GM21423 (cell line): ENCODE measurements at regions not wholly inside any gene's neighbourhood (a gene's known extent, or its start where the extent isn't known, plus 50 kb on each side); places are given as distances from the start of the nearest gene placed in this dataset.

ENCODE experiments used
- ATAC-seq: cut with Tn5 transposase; IDR thresholded peaks from one replicate; pipeline ENCODE4 v1.9.1; 2021; ENCODE audit warnings: mild to moderate bottlenecking, moderate library complexity; ENCODE audit not compliant: unreplicated experiment

GRCh38 chr1:208537198-208537597 is 293.0 kb upstream of the PLXNA2 start:
- no peak for ATAC-seq

GRCh38 chr1:208538078-208538477 is 293.9 kb upstream of the PLXNA2 start:
- ATAC-seq: no peak

GRCh38 chr1:208538587-208538986 is 294.4 kb upstream of the PLXNA2 start:
- ATAC-seq: no peak

- ATAC-seq: no peak
These were observed 296.5 kb upstream of the PLXNA2 start for GRCh38 chr1:208540724-208541123.

GRCh38 chr1:208541225-208541855 is 297.2 kb upstream of the PLXNA2 start:
- ATAC-seq: no peak

GRCh38 chr1:208542309-208542708 is 298.1 kb upstream of the PLXNA2 start:
- ATAC-seq: no peak

- no peak for ATAC-seq
These were observed 299.9 kb upstream of the PLXNA2 start for GRCh38 chr1:208544053-208544452.

- ATAC-seq: peak; percentile 55
These were observed 300.6 kb upstream of the PLXNA2 start for GRCh38 chr1:208544794-208545193.

GRCh38 chr1:208551024-208551423 is 306.8 kb upstream of the PLXNA2 start:
- no peak for ATAC-seq

- ATAC-seq: no peak
These were observed 307.6 kb upstream of the PLXNA2 start for GRCh38 chr1:208551633-208552320.

GRCh38 chr1:208552928-208553327 is 308.7 kb upstream of the PLXNA2 start:
- no peak for ATAC-seq

GRCh38 chr1:208556461-208556860 is 312.3 kb upstream of the PLXNA2 start:
- no peak for ATAC-seq

- no peak for ATAC-seq
These were observed 313.0 kb upstream of the PLXNA2 start for GRCh38 chr1:208557046-208557722.

- ATAC-seq: no peak
These were observed 313.5 kb upstream of the PLXNA2 start for GRCh38 chr1:208557723-208558094.

- ATAC-seq: no peak
These were observed 315.6 kb upstream of the PLXNA2 start for GRCh38 chr1:208559597-208560329.

- no peak for ATAC-seq
These were observed 318.2 kb upstream of the PLXNA2 start for GRCh38 chr1:208562151-208562960.

- ATAC-seq: no peak
These were observed 320.3 kb upstream of the PLXNA2 start for GRCh38 chr1:208564466-208564865.

GRCh38 chr1:208565756-208566440 is 321.7 kb upstream of the PLXNA2 start:
- ATAC-seq: no peak

GRCh38 chr1:208569181-208569580 is 325.0 kb upstream of the PLXNA2 start:
- ATAC-seq: no peak

- ATAC-seq: no peak
These were observed 326.2 kb upstream of the PLXNA2 start for GRCh38 chr1:208570362-208570761.
